HCT116 (cell line): ENCODE measurements at regions not wholly inside any gene's neighbourhood (a gene's known extent, or its start where the extent isn't known, plus 50 kb on each side); places are given as distances from the start of the nearest gene placed in this dataset.

Experiments used
- CTCF ChIP-seq, 3 experiments: fragments of 200-600 bp in 1 of 3; sonication (generic) in 1 of 3; IDR thresholded peaks in 2 of 3; conservative IDR thresholded peaks in 1 of 3; 2 replicates each; pipeline ENCODE4 v1.5.1; 2012 to 2017; ENCODE audit warnings: low read depth in 2 of 3, low read length in 2 of 3, antibody characterized with exemption in 1 of 3, borderline replicate concordance in 1 of 3, control low read depth in 1 of 3, mild to moderate bottlenecking in 1 of 3, mixed read lengths in 1 of 3, mixed run types in 1 of 3, moderate library complexity in 1 of 3; ENCODE audit not compliant: insufficient read depth in 1 of 3
- RAD21 ChIP-seq: IDR thresholded peaks from 2 replicates; pipeline ENCODE4 v1.6.1; 2012; ENCODE audit warnings: low read depth, mild to moderate bottlenecking

GRCh38 chr12:84463741-84464495 lies 448.7 kb downstream of the SLC6A15 start:
- no peak for TF ChIP-seq CTCF (IDR thresholded peaks at IDR 0.05 in 2 of 3, conservative IDR thresholded peaks at IDR 0.05 in 1 of 3; ENCODE audit: borderline replicate concordance in 1 of 3, insufficient read depth in 1 of 3, low read depth in 2 of 3, low read length in 2 of 3)
- no peak for TF ChIP-seq RAD21
